H1 (cell line): ENCODE measurements at regions not wholly inside any gene's neighbourhood (a gene's known extent, or its start where the extent isn't known, plus 50 kb on each side); places are given as distances from the start of the nearest gene placed in this dataset.
A peak's percentile ranks its signal among the peaks of the same experiment; 100 is the strongest.

Experiments used
- CTCF ChIA-PET: fragments of 300-600 bp; sonication (Branson Sonifier 250); formaldehyde crosslinking; loops from one replicate; lab custom pipeline; 2021; ENCODE audit not compliant: partially characterized antibody; lab: Charles Lee
- POLR2A ChIA-PET: fragments of 300-600 bp; sonication (Branson Sonifier 250); formaldehyde crosslinking; loops from one replicate; lab custom pipeline; 2021; ENCODE audit warnings: inconsistent platforms; ENCODE audit not compliant: partially characterized antibody; lab: Charles Lee
- DNase-seq, 2 experiments: peaks; one replicate each; pipeline versions ENCODE4 v3.0.0 to v3.0.0-alpha.2; 2010 to 2022; ENCODE audit warnings: low spot score in 2 of 2, low read depth in 1 of 2, mixed read lengths in 1 of 2
- FAIRE-seq: peaks from 2 replicates; lab custom pipeline; 2011; peaks lifted over from hg19 to GRCh38; lab: Jason Lieb, UNC
- H2AFZ ChIP-seq: 2 replicates; pipeline ENCODE4 v1.8.1; 2012; ENCODE audit warnings: low read length, inconsistent platforms
- H2AK5ac ChIP-seq: 2 replicates; pipeline ENCODE4 v1.6.1; 2013; ENCODE audit warnings: low read depth, low read length
- H2BK120ac ChIP-seq: replicated peaks from 2 replicates; pipeline ENCODE3; 2013; ENCODE audit warnings: low read depth, low read length, inconsistent platforms
- H2BK12ac ChIP-seq: 2 replicates; pipeline ENCODE4 v1.6.1; 2013; ENCODE audit warnings: low read depth, low read length
- H2BK15ac ChIP-seq: 2 replicates; pipeline ENCODE4 v1.6.1; 2013; ENCODE audit warnings: low read length
- H2BK20ac ChIP-seq: 2 replicates; pipeline ENCODE4 v1.6.1; 2013; ENCODE audit warnings: low read length
- H2BK5ac ChIP-seq: 2 replicates; pipeline ENCODE4 v1.6.1; 2013; ENCODE audit warnings: low read depth, low read length
- H3K14ac ChIP-seq: 2 replicates; pipeline ENCODE4 v1.6.1; 2013; ENCODE audit warnings: inconsistent platforms; ENCODE audit not compliant: insufficient read length
- H3K18ac ChIP-seq: 2 replicates; pipeline ENCODE4 v1.6.1; 2013; ENCODE audit warnings: low read length; ENCODE audit errors: extremely low read depth
- H3K23ac ChIP-seq: 2 replicates; pipeline ENCODE4 v1.6.1; 2013; ENCODE audit warnings: inconsistent platforms; ENCODE audit not compliant: insufficient read length
- H3K23me2 ChIP-seq: 2 replicates; pipeline ENCODE4 v1.6.1; 2013; ENCODE audit warnings: low read depth, low read length
- H3K27ac ChIP-seq: 2 replicates; pipeline ENCODE4 v1.6.1; 2011; ENCODE audit warnings: low read depth, low read length, inconsistent platforms
- H3K27me3 ChIP-seq, 4 experiments: replicated peaks in 1 of 4; 1 replicate in 1 of 4; 2 replicates in 3 of 4; pipeline versions ENCODE4 v1.6.1 to v1.8.1; 2011 to 2013; ENCODE audit warnings: low read length in 3 of 4, mild to moderate bottlenecking in 3 of 4, inconsistent platforms in 2 of 4, mixed read lengths in 2 of 4, moderate library complexity in 1 of 4; ENCODE audit not compliant: control insufficient read depth in 3 of 4, insufficient read depth in 3 of 4; ENCODE audit errors: extremely low read depth in 1 of 4
- H3K36me3 ChIP-seq, 4 experiments: 2 replicates each; pipeline versions ENCODE4 v1.6.1 to v1.8.1; 2011 to 2013; ENCODE audit warnings: mild to moderate bottlenecking in 4 of 4, low read length in 3 of 4, moderate library complexity in 2 of 4, control low read depth in 1 of 4, inconsistent platforms in 1 of 4; ENCODE audit not compliant: insufficient read depth in 4 of 4, control insufficient read depth in 2 of 4
- H3K4ac ChIP-seq: replicated peaks from 2 replicates; pipeline ENCODE3; 2013; ENCODE audit warnings: low read length, low read depth, mixed read lengths, inconsistent platforms; ENCODE audit not compliant: insufficient read length
- H3K4me1 ChIP-seq, 4 experiments: replicated peaks in 1 of 4; 1 replicate in 1 of 4; 2 replicates in 3 of 4; pipeline versions ENCODE4 v1.6.1 to v1.8.1; 2011 to 2013; ENCODE audit warnings: low read length in 3 of 4, inconsistent platforms in 2 of 4, mixed read lengths in 1 of 4; ENCODE audit not compliant: insufficient read depth in 4 of 4, control insufficient read depth in 3 of 4
- H3K4me2 ChIP-seq, 2 experiments: 2 replicates each; pipeline versions ENCODE4 v1.6.1 to v1.8.1; 2011 to 2013; ENCODE audit warnings: low read depth in 2 of 2, low read length in 2 of 2, control low read depth in 1 of 2, inconsistent platforms in 1 of 2, mild to moderate bottlenecking in 1 of 2; ENCODE audit not compliant: insufficient read depth in 1 of 2
- H3K4me3 ChIP-seq, 4 experiments: fragments of 200-600, 300-600 bp in 1 of 4; sonication (generic), shearing (Covaris generic), sonication (Bioruptor Twin) in 1 of 4; 2 replicates each; pipeline versions ENCODE4 v1.5.1 to v1.8.1; 2011 to 2016; ENCODE audit warnings: low read length in 4 of 4, low read depth in 3 of 4, control low read depth in 2 of 4, inconsistent platforms in 2 of 4, mild to moderate bottlenecking in 2 of 4, mixed read lengths in 1 of 4, moderate library complexity in 1 of 4; ENCODE audit not compliant: insufficient read depth in 2 of 4; ENCODE audit errors: extremely low read depth in 1 of 4
- H3K56ac ChIP-seq: replicated peaks from 2 replicates; pipeline ENCODE3; 2013; ENCODE audit warnings: low read depth, mild to moderate bottlenecking, mixed read lengths, low read length, inconsistent platforms; ENCODE audit not compliant: insufficient read length
- H3K79me1 ChIP-seq: 2 replicates; pipeline ENCODE4 v1.6.1; 2013; ENCODE audit warnings: low read depth, low read length, control low read depth
- H3K79me2 ChIP-seq, 2 experiments: 2 replicates each; pipeline versions ENCODE4 v1.6.1 to v1.8.1; 2012 to 2013; ENCODE audit warnings: low read length in 2 of 2, mild to moderate bottlenecking in 2 of 2, inconsistent platforms in 1 of 2; ENCODE audit not compliant: insufficient read depth in 2 of 2, control insufficient read depth in 1 of 2
- H3K9ac ChIP-seq, 4 experiments: replicated peaks in 1 of 4; 1 replicate in 1 of 4; 2 replicates in 3 of 4; pipeline versions ENCODE4 v1.6.1 to v1.8.1; 2011 to 2013; ENCODE audit warnings: low read depth in 3 of 4, low read length in 3 of 4, control low read depth in 2 of 4, mild to moderate bottlenecking in 2 of 4, moderate library complexity in 2 of 4, inconsistent platforms in 1 of 4; ENCODE audit errors: extremely low read depth in 1 of 4
- H3K9me3 ChIP-seq, 2 experiments: 2 replicates each; pipeline versions ENCODE4 v1.6.1 to v1.8.1; 2012 to 2013; ENCODE audit warnings: mild to moderate bottlenecking in 2 of 2, moderate library complexity in 2 of 2, control low read depth in 1 of 2, inconsistent platforms in 1 of 2, low read depth in 1 of 2, low read length in 1 of 2, mixed read lengths in 1 of 2; ENCODE audit not compliant: insufficient read depth in 2 of 2
- H4K20me1 ChIP-seq, 2 experiments: replicated peaks in 1 of 2; 2 replicates each; pipeline versions ENCODE3 to v1.8.1; 2011 to 2013; ENCODE audit warnings: inconsistent platforms in 2 of 2, low read length in 2 of 2, mild to moderate bottlenecking in 1 of 2; ENCODE audit not compliant: insufficient read depth in 2 of 2, control insufficient read depth in 1 of 2
- H4K5ac ChIP-seq: 2 replicates; pipeline ENCODE4 v1.6.1; 2013; ENCODE audit warnings: low read length, low read depth, mixed read lengths, inconsistent platforms; ENCODE audit not compliant: insufficient read length
- H4K8ac ChIP-seq: 2 replicates; pipeline ENCODE4 v1.8.0; 2013; ENCODE audit warnings: mild to moderate bottlenecking, moderate library complexity, low read length, inconsistent platforms; ENCODE audit not compliant: insufficient read depth; ENCODE audit errors: extremely low read depth
- H4K91ac ChIP-seq: replicated peaks from 2 replicates; pipeline ENCODE3; 2013; ENCODE audit warnings: low read length, mixed read lengths, inconsistent platforms; ENCODE audit not compliant: insufficient read length
- BACH1 ChIP-seq: IDR thresholded peaks from 2 replicates; pipeline ENCODE4 v1.6.1; 2012; ENCODE audit warnings: low read length, improper control_type of control experiment
- CEBPB ChIP-seq: IDR thresholded peaks from 2 replicates; pipeline ENCODE4 v1.6.1; 2012; ENCODE audit warnings: low read depth, low read length
- EZH2 ChIP-seq: fragments of 200-600 bp; sonication (generic); IDR thresholded peaks from 2 replicates; pipeline ENCODE4 v1.7.1; 2012; ENCODE audit warnings: low read depth, mild to moderate bottlenecking, moderate library complexity, low read length, inconsistent platforms; ENCODE audit not compliant: severe bottlenecking
- FOSL1 ChIP-seq: IDR thresholded peaks from 2 replicates; pipeline ENCODE4 v1.6.1; 2011; ENCODE audit warnings: mild to moderate bottlenecking, low read depth, low read length, moderate library complexity; ENCODE audit not compliant: insufficient read depth
- KDM1A ChIP-seq: fragments of 200-600, 300-600 bp; sonication (generic); IDR thresholded peaks from 2 replicates; pipeline ENCODE4 v1.7.1; 2016; ENCODE audit warnings: mild to moderate bottlenecking, low read length, borderline replicate concordance
- PHF8 ChIP-seq: fragments of 200-600 bp; sonication (generic); conservative IDR thresholded peaks from 2 replicates; pipeline ENCODE4 v1.7.1; 2012; ENCODE audit warnings: low read depth, mild to moderate bottlenecking, inconsistent platforms, low read length, moderate library complexity
- RNF2 ChIP-seq: fragments of 200-900, 300-1000 bp; sonication (generic); IDR thresholded peaks from 2 replicates; pipeline ENCODE4 v1.7.1; 2016; ENCODE audit warnings: borderline replicate concordance, low read depth, mild to moderate bottlenecking, antibody characterized with exemption, low read length; ENCODE audit not compliant: poor library complexity, severe bottlenecking; ENCODE audit errors: missing control alignments
- SAP30 ChIP-seq: fragments of 300-600 bp; sonication (generic); IDR thresholded peaks from 2 replicates; pipeline ENCODE4 v1.7.1; 2012; ENCODE audit warnings: low read length, moderate library complexity, mild to moderate bottlenecking, inconsistent platforms; ENCODE audit not compliant: insufficient read depth, insufficient replicate concordance
- SP2 ChIP-seq: IDR thresholded peaks from 2 replicates; pipeline ENCODE4 v1.6.1; 2012; ENCODE audit warnings: mild to moderate bottlenecking, low read length, inconsistent platforms
- TCF12 ChIP-seq: IDR thresholded peaks from 2 replicates; pipeline ENCODE4 v1.6.1; 2011; ENCODE audit warnings: low read depth, mild to moderate bottlenecking, low read length
- WGBS, 2 experiments: shearing (Covaris generic) in 1 of 2; methylation state at CpG; one replicate each; pipeline versions ENCODE4 v1.1.6 to v1.1.7; 2013 to 2015; ENCODE audit warnings: low lambda C conversion rate in 2 of 2, mixed read lengths in 2 of 2, inconsistent platforms in 1 of 2, low coverage in 1 of 2, missing lambda C conversion rate in 1 of 2; ENCODE audit not compliant: insufficient replicate concordance in 2 of 2, insufficient coverage in 1 of 2, insufficient read length in 1 of 2; ENCODE audit errors: extremely low coverage in 1 of 2, missing lambda C conversion rate in 1 of 2; 5-methylcytosine and 5-hydroxymethylcytosine counted together
- TF ChIP-seq, protein P1 (sequence below): IDR thresholded peaks from 2 replicates; pipeline ENCODE4 v1.6.1; 2012; ENCODE audit warnings: inconsistent platforms

DNA sequence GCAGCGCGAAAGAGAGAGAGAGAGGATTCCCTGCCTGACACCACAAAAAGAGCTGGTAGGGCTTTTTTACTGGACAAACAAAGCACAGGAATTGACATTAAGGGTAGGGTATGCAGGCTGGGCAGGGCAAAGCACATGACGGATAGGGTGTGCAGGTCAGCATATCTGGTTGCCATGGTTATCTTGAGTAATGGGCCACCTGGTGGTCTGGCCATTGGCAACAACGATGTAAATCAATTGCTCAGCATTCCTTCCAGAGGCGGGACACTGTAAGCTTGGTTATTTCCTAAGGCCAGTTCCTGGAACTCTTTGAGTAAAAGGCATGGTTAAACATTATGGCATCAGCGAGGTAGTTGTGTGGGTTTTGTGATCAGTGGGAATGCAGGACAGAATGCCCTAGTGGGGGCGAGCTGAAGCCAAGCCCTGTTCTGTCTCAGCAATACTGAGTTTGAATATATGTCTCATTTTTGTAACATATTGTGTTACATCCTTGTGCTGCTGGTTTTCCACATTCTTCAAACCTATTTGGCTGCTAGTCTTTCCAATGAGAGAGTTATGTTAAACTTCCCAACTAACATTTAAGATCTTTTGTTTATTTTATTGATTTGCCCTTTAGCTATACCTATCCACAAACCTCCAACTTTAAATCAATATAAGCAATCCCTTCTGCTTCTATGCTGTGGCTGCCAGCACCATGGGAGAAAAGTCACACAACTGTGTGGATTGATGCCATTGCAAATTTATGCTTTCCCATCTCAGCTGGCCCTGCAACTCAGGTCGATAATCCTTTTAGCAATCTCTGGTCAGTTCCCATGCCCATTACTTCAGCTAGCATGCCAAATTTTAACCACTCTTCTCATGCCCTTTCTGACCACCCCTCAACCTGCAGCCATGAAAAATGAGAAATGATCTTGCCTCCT, 396.7 kb upstream of the PDE3A start:
- H3K4me2 ChIP-seq, result no peak overlapping the region
- H3K23me2 ChIP-seq, result no peaks in the 10 kb centered on the region
- no peak overlapping the region for H3K56ac ChIP-seq
- no peaks in the 10 kb centered on the region for H3K9me3 ChIP-seq
- 60% methylated on average over 8 of the region's 8 CpGs; no CpG with 5 or more reads in 1 of the 2 experiments for WGBS, 2 experiments
- peaks cover 0 to 7% (median 4%) of the 10 kb centered on the region in 4 experiments; a peak in 3 of 7 replicates for H3K4me1 ChIP-seq
- H2BK20ac ChIP-seq, result no peak overlapping the region
- CTCF ChIA-PET, result interaction anchor here (0.6 to 1.5 kb wide), 8 partner anchors 10 to 1495 kb away, joined by 3 to 6 read pairs (median 3); no protein-coding TSS in a partner anchor
- peak overlapping the region; percentile 12; the same call in 1 of the 2 replicates for H2BK12ac ChIP-seq
- no peak overlapping the region for H3K4me3 ChIP-seq
- no peak overlapping the region for H2AFZ ChIP-seq
- DNase-seq (peak; percentile 53 to 54), FAIRE-seq (peak; percentile 92)
- no peaks in the 10 kb centered on the region for H3K27me3 ChIP-seq
- no peak overlapping the region for H3K23ac ChIP-seq
- H4K8ac ChIP-seq, result no peak overlapping the region
- no peak overlapping the region; the same call in 1 of the 2 replicates for H3K18ac ChIP-seq
- POLR2A ChIA-PET, result no interaction called here
- H4K20me1 ChIP-seq, result no peaks in the 10 kb centered on the region
- H3K79me1 ChIP-seq, result no peaks in the 10 kb centered on the region
- H2BK5ac ChIP-seq, result peak overlapping the region; percentile 62; the same call in 1 of the 2 replicates
- H3K27ac ChIP-seq, result no peak overlapping the region; the same call in 1 of the 2 replicates
- no peak overlapping the region for H2BK120ac ChIP-seq
- H3K14ac ChIP-seq, result no peak overlapping the region
- H3K79me2 ChIP-seq, result no peaks in the 10 kb centered on the region
- H4K5ac ChIP-seq, result no peak overlapping the region
- no peak overlapping the region for H2BK15ac ChIP-seq
- no peak overlapping the region for H3K4ac ChIP-seq
- H3K9ac ChIP-seq, result no peak overlapping the region
- no peak overlapping the region for H4K91ac ChIP-seq
- no peaks in the 10 kb centered on the region for H3K36me3 ChIP-seq
- H2AK5ac ChIP-seq, result no peak overlapping the region
- TF ChIP-seq KDM1A, result no peak
- peak; percentile 37; the same call in 1 of the 2 replicates for TF ChIP-seq BACH1
- TF ChIP-seq, protein P1, sequence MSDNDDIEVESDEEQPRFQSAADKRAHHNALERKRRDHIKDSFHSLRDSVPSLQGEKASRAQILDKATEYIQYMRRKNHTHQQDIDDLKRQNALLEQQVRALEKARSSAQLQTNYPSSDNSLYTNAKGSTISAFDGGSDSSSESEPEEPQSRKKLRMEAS, result peak; percentile 39; the same call in 1 of the 2 replicates
- TF ChIP-seq FOSL1, result no peak
- TF ChIP-seq CEBPB, result 0 out of 2 replicates have a peak, but pooled peaks have one; percentile 28
- no peak for TF ChIP-seq RNF2
- TF ChIP-seq SAP30, result no peak
- no peak for TF ChIP-seq SP2
- no peak for TF ChIP-seq TCF12
- no peak for TF ChIP-seq PHF8
- no peak for TF ChIP-seq EZH2
